Ovary (tissue), 7 donors: ENCODE measurements at regions not wholly inside any gene's neighbourhood (a gene's known extent, or its start where the extent isn't known, plus 50 kb on each side); places are given as distances from the start of the nearest gene placed in this dataset.

Experiments used
- DNase-seq, 5 donors: peaks; one replicate each; pipeline ENCODE4 v3.0.0-alpha.2; 2019 to 2020
- H3K27ac ChIP-seq, 2 donors: fragments of 200-600 bp; one replicate each; pipeline versions ENCODE4 v1.5.1 to v1.8.0; 2019 to 2022
- H3K27me3 ChIP-seq: fragments of 200-600 bp; one replicate; pipeline ENCODE4 v1.8.0; 2022
- H3K36me3 ChIP-seq: fragments of 200-600 bp; sonication (generic); one replicate; pipeline ENCODE4 v1.5.1; 2019
- H3K4me1 ChIP-seq: one replicate; pipeline ENCODE4 v1.8.1; 2013; ENCODE audit warnings: mild to moderate bottlenecking, moderate library complexity; ENCODE audit not compliant: insufficient read depth
- H3K4me3 ChIP-seq: fragments of 200-600 bp; sonication (generic); one replicate; pipeline ENCODE4 v1.5.1; 2017
- H3K9me3 ChIP-seq, 2 donors: fragments of 200-600 bp in 1 of 2; sonication (generic) in 1 of 2; one replicate each; pipeline versions ENCODE4 v1.5.1 to v1.8.1; 2013 to 2019; ENCODE audit warnings: mild to moderate bottlenecking in 1 of 2, moderate library complexity in 1 of 2
- EP300 ChIP-seq: sonication (generic); formaldehyde crosslinking; IDR thresholded peaks from one replicate; pipeline ENCODE4 v1.6.1; 2017; ENCODE audit warnings: antibody characterized with exemption
- POLR2A ChIP-seq: fragments of 450-650 bp; IDR thresholded peaks from one replicate; pipeline ENCODE4 v1.6.1; 2017; ENCODE audit warnings: antibody characterized with exemption, mild to moderate bottlenecking, moderate library complexity
- WGBS, 3 donors: extraction: QIAGEN DNeasy Blood & Tissue Kit in 1 of 3; methylation state at CpG; one replicate each; pipeline versions ENCODE4 v1.1.5 to v1.1.7; 2013 to 2017; 5-methylcytosine and 5-hydroxymethylcytosine counted together
- intact Hi-C, 4 donors: fragments of 100-400 bp; cut with DNase I; formaldehyde crosslinking; loops; one replicate each; pipeline versions ENCODE4 v1.11.0 to v1.15.1; 2022 to 2023
- TF ChIP-seq, protein P1 (sequence below), 3 donors: fragments of 450-650 bp in 2 of 3; fragments of 200-600 bp in 1 of 3; IDR thresholded peaks; one replicate each; pipeline versions ENCODE4 v1.5.1 to v1.8.0; 2016 to 2022; ENCODE audit warnings: antibody characterized with exemption in 3 of 3, mild to moderate bottlenecking in 1 of 3
- donor health status: DM: no; HTN: no; CAD: no; lungs with moderate emphysema.
- donor health status: DM: no; HTN: no; CAD: no.
- donor health status: Bipolar disorder and iron deficiency.
- donor health status: DM: no; HTN: no; CAD: no.
- donor health status: DM: yes; HTN: yes; CAD: no.

- Histone ChIP-seq H3K27me3 (no peaks in the 10 kb centered on the region), H3K4me3 (no peak overlapping the region), H3K36me3 (no peaks in the 10 kb centered on the region), H3K27ac (no peak overlapping the region), H3K9me3 (no peaks in the 10 kb centered on the region), H3K4me1 (no peaks in the 10 kb centered on the region)
- TF ChIP-seq POLR2A (no peak), EP300 (no peak)
- DNase-seq = no peak
- intact Hi-C loops = loop anchor here in 2 of 4 donors (10.0 kb wide), 2 partner anchors 157 to 207 kb away; no protein-coding TSS in a partner anchor
- 76 to 77% (median 77%) methylated on average over 12 of the region's 12 CpGs for WGBS, 3 donors
Observed at GRCh38 chr20:20821484-20822260, 109.2 kb upstream of the RALGAPA2 start.

DNA sequence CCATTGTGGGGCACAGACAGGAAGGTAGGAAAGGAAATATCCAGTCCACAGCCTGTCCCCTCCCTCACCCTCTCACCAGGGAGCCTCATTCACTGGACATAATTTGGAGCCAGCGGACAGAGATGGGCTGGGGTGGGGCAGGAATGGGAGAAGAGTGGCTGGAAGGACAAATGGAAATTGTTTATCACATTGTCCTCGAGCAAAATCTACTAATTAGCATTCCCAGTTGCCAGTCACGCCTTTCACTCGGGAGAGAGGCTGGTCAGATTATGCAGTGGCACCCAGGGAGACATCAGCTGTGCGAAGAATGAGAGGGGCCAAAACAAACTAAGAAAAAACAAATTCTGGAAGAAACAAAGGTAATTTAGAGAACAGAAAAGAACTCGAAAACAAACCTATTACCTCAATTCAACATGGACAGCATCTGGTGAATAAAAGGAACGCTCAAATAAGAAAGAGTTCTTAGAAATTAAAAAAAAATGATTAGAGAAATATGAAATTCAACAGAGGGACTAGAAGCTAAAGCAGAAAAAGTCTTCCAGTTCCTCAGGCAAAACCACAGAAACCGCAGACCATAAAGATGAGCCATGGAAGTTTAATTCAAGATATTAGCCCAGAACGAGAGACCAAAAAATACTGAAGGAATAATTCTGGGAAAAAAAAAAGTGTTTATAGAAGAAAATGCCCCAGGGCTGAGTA lies 108.5 kb upstream of the RALGAPA2 start:
- Histone ChIP-seq H3K4me1 (no peaks in the 10 kb centered on the region), H3K4me3 (no peak overlapping the region), H3K36me3 (no peaks in the 10 kb centered on the region), H3K27ac (no peak overlapping the region), H3K9me3 (no peaks in the 10 kb centered on the region), H3K27me3 (no peaks in the 10 kb centered on the region)
- no peak for DNase-seq
- TF ChIP-seq EP300 (no peak), POLR2A (no peak)
- TF ChIP-seq, protein P1, sequence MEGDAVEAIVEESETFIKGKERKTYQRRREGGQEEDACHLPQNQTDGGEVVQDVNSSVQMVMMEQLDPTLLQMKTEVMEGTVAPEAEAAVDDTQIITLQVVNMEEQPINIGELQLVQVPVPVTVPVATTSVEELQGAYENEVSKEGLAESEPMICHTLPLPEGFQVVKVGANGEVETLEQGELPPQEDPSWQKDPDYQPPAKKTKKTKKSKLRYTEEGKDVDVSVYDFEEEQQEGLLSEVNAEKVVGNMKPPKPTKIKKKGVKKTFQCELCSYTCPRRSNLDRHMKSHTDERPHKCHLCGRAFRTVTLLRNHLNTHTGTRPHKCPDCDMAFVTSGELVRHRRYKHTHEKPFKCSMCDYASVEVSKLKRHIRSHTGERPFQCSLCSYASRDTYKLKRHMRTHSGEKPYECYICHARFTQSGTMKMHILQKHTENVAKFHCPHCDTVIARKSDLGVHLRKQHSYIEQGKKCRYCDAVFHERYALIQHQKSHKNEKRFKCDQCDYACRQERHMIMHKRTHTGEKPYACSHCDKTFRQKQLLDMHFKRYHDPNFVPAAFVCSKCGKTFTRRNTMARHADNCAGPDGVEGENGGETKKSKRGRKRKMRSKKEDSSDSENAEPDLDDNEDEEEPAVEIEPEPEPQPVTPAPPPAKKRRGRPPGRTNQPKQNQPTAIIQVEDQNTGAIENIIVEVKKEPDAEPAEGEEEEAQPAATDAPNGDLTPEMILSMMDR (IDR thresholded peaks at IDR 0.05) = no peak
- intact Hi-C loops = loop anchor here in 2 of 4 donors (10.0 kb wide), 2 partner anchors 156 to 206 kb away; no protein-coding TSS in a partner anchor
- WGBS, 3 donors = 62 to 76% (median 74%) methylated on average over 9 of the region's 9 CpGs

- Histone ChIP-seq H3K4me1 (no peaks in the 10 kb centered on the region), H3K27me3 (no peaks in the 10 kb centered on the region), H3K27ac (no peak overlapping the region), H3K9me3 (no peaks in the 10 kb centered on the region), H3K36me3 (no peaks in the 10 kb centered on the region), H3K4me3 (no peak overlapping the region)
- TF ChIP-seq POLR2A = no peak
- TF ChIP-seq, protein P1 (IDR thresholded peaks at IDR 0.05) = no peak
- TF ChIP-seq EP300 = no peak
- intact Hi-C loops = loop anchor here in 2 of 4 donors (10.0 kb wide), 2 partner anchors 155 to 205 kb away; no protein-coding TSS in a partner anchor
- DNase-seq = no peak
- 76 to 80% (median 77%) methylated on average over 10 of the region's 10 CpGs for WGBS, 3 donors
Observed at GRCh38 chr20:20820104-20820503, 107.7 kb upstream of the RALGAPA2 start.

- Histone ChIP-seq H3K4me3 (no peak overlapping the region), H3K27ac (no peak overlapping the region), H3K4me1 (peaks cover 2% of the 10 kb centered on the region), H3K36me3 (no peaks in the 10 kb centered on the region), H3K9me3 (no peaks in the 10 kb centered on the region), H3K27me3 (no peaks in the 10 kb centered on the region)
- no peak for DNase-seq
- intact Hi-C loops = loop anchor here in 1 of 4 donors (10.0 kb wide), 1 partner anchor 732 kb away; no protein-coding TSS in a partner anchor
- TF ChIP-seq EP300 (no peak), POLR2A (no peak)
- TF ChIP-seq, protein P1 (IDR thresholded peaks at IDR 0.05) = no peak
- 59 to 65% (median 64%) methylated on average over 4 of the region's 4 CpGs for WGBS, 3 donors
Observed at GRCh38 chr20:20816969-20817755, 104.7 kb upstream of the RALGAPA2 start.
